ENCODE measurements at regions not wholly inside any gene's neighbourhood (a gene's known extent, or its start where the extent isn't known, plus 50 kb on each side); places are given as distances from the start of the nearest gene placed in this dataset.

- DNase-seq (ENCODE audit: low read depth, low spot score): no peak
These were observed 197.2 kb upstream of the ID2 start for GRCh38 chr2:8484502-8485283.

GRCh38 chr2:8485736-8486135 is 196.1 kb upstream of the ID2 start:
- no peak for DNase-seq (ENCODE audit: low read depth, low spot score)

GRCh38 chr2:8486141-8486540 is 195.7 kb upstream of the ID2 start:
- DNase-seq (ENCODE audit: low read depth, low spot score): no peak

- peak; percentile 22 for DNase-seq (ENCODE audit: low read depth, low spot score)
These were observed 194.4 kb upstream of the ID2 start for GRCh38 chr2:8487461-8487932.

- DNase-seq (ENCODE audit: low read depth, low spot score): peak; percentile 76
These were observed 193.7 kb upstream of the ID2 start for GRCh38 chr2:8488001-8488738.

- no peak for DNase-seq (ENCODE audit: low read depth, low spot score)
These were observed 192.6 kb upstream of the ID2 start for GRCh38 chr2:8489221-8489620.

- no peak for DNase-seq (ENCODE audit: low read depth, low spot score)
These were observed 192.1 kb upstream of the ID2 start for GRCh38 chr2:8489751-8490150.

- no peak for DNase-seq (ENCODE audit: low read depth, low spot score)
These were observed 191.6 kb upstream of the ID2 start for GRCh38 chr2:8490166-8490721.

GRCh38 chr2:8491296-8492027 is 190.4 kb upstream of the ID2 start:
- DNase-seq (ENCODE audit: low read depth, low spot score): no peak

GRCh38 chr2:8494151-8494550 is 187.7 kb upstream of the ID2 start:
- no peak for DNase-seq (ENCODE audit: low read depth, low spot score)

- DNase-seq (ENCODE audit: low read depth, low spot score): no peak
These were observed 187.3 kb upstream of the ID2 start for GRCh38 chr2:8494589-8494988.

GRCh38 chr2:8495189-8495989 is 186.5 kb upstream of the ID2 start:
- peak; percentile 31 for DNase-seq (ENCODE audit: low read depth, low spot score)

GRCh38 chr2:8496079-8496478 is 185.8 kb upstream of the ID2 start:
- no peak for DNase-seq (ENCODE audit: low read depth, low spot score)

- DNase-seq (ENCODE audit: low read depth, low spot score): no peak
These were observed 185.2 kb upstream of the ID2 start for GRCh38 chr2:8496617-8497016.

GRCh38 chr2:8498994-8499393 is 182.9 kb upstream of the ID2 start:
- DNase-seq (ENCODE audit: low read depth, low spot score): no peak

- no peak for DNase-seq (ENCODE audit: low read depth, low spot score)
These were observed 181.5 kb upstream of the ID2 start for GRCh38 chr2:8500124-8501054.

- no peak for DNase-seq (ENCODE audit: low read depth, low spot score)
These were observed 180.7 kb upstream of the ID2 start for GRCh38 chr2:8501061-8501720.

GRCh38 chr2:8502316-8502715 is 179.5 kb upstream of the ID2 start:
- no peak for DNase-seq (ENCODE audit: low read depth, low spot score)

GRCh38 chr2:8505311-8505920 is 176.4 kb upstream of the ID2 start:
- no peak for DNase-seq (ENCODE audit: low read depth, low spot score)

Measured in astrocyte of the hippocampus (primary cell).